ENCODE measurements at regions not wholly inside any gene's neighbourhood (a gene's known extent, or its start where the extent isn't known, plus 50 kb on each side); places are given as distances from the start of the nearest gene placed in this dataset.

- DNase-seq, result no peak
Measured at GRCh38 chr17:83178533-83179304, 99.3 kb downstream of the METRNL start.

GRCh38 chr17:83179374-83179773 lies 100.0 kb downstream of the METRNL start:
- no peak for DNase-seq

GRCh38 chr17:83179811-83180210 lies 100.4 kb downstream of the METRNL start:
- DNase-seq, result no peak

- no peak for DNase-seq
Measured at GRCh38 chr17:83180264-83180995, 101.0 kb downstream of the METRNL start.

- no peak for DNase-seq
Measured at GRCh38 chr17:83180996-83181481, 101.6 kb downstream of the METRNL start.

GRCh38 chr17:83181991-83182619 lies 102.7 kb downstream of the METRNL start:
- no peak for DNase-seq

GRCh38 chr17:83182620-83183101 lies 103.3 kb downstream of the METRNL start:
- DNase-seq, result no peak

GRCh38 chr17:83183145-83183948 lies 103.9 kb downstream of the METRNL start:
- DNase-seq, result no peak

- no peak for DNase-seq
Measured at GRCh38 chr17:83183951-83184506, 104.6 kb downstream of the METRNL start.

- DNase-seq, result no peak
Measured at GRCh38 chr17:83185023-83186002, 105.9 kb downstream of the METRNL start.

- no peak for DNase-seq
Measured at GRCh38 chr17:83186226-83186625, 106.8 kb downstream of the METRNL start.

- no peak for DNase-seq
Measured at GRCh38 chr17:83186751-83187421, 107.5 kb downstream of the METRNL start.

GRCh38 chr17:83187782-83188311 lies 108.4 kb downstream of the METRNL start:
- no peak for DNase-seq

- no peak for DNase-seq
Measured at GRCh38 chr17:83189044-83190003, 109.9 kb downstream of the METRNL start.

GRCh38 chr17:83190004-83190385 lies 110.6 kb downstream of the METRNL start:
- DNase-seq, result no peak

- DNase-seq, result no peak
Measured at GRCh38 chr17:83190601-83191387, 111.4 kb downstream of the METRNL start.

- no peak for DNase-seq
Measured at GRCh38 chr17:83191388-83192160, 112.2 kb downstream of the METRNL start.

All from activated T-cell treated with anti-CD3 and anti-CD28 coated beads for 4 hours (primary cell).